ENCODE measurements at regions not wholly inside any gene's neighbourhood (a gene's known extent, or its start where the extent isn't known, plus 50 kb on each side); places are given as distances from the start of the nearest gene placed in this dataset.

DNA sequence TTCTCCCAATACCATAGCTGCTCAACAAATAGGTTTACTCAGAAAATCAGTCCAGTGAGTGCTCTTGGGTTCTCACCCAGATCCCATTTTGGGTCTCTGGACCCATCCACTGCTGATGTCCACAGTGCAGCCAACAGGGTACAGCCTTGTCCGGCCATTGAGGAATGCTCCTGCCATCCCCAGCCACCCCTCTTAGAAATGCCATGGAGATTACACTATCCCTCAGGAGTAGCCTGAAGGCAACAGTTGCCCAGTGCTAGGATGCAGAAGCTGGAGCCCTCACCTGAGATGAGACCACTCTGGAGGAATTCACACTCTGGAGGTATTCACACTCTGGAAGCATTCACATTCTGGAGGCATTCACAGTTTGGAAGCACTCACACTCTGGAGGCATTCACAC, 958.8 kb upstream of the TMEM132C start:
- no peaks in the 10 kb centered on the region for H3K9me2 ChIP-seq (ENCODE audit: low read depth, low read length)
- no peaks in the 10 kb centered on the region for H3F3A ChIP-seq (ENCODE audit: insufficient read depth, low read length)
- H3K27me3 ChIP-seq (ENCODE audit: insufficient read depth, low read length) = no peaks in the 10 kb centered on the region
- H3K79me2 ChIP-seq (ENCODE audit: insufficient read depth, low read length) = no peaks in the 10 kb centered on the region
- H3K36me3 ChIP-seq (ENCODE audit: insufficient read depth, low read length) = no peaks in the 10 kb centered on the region
- no peak overlapping the region for H3K27ac ChIP-seq (ENCODE audit: low read depth, low read length, poor library complexity, severe bottlenecking)
- no peak overlapping the region for H3K4me3 ChIP-seq (ENCODE audit: low read depth, low read length, poor library complexity, severe bottlenecking)
- no peaks in the 10 kb centered on the region for H3K9me3 ChIP-seq (ENCODE audit: low read length)
- H3K4me1 ChIP-seq (ENCODE audit: insufficient read depth, low read length, severe bottlenecking) = no peaks in the 10 kb centered on the region
- H2AFZ ChIP-seq (ENCODE audit: low read length) = no peak overlapping the region
- no peak overlapping the region for H3K4me2 ChIP-seq (ENCODE audit: low read length)
- no peak for TF ChIP-seq EZH2 (IDR thresholded peaks at IDR 0.05; ENCODE audit: borderline replicate concordance, low read length)
- TF ChIP-seq, protein P1, sequence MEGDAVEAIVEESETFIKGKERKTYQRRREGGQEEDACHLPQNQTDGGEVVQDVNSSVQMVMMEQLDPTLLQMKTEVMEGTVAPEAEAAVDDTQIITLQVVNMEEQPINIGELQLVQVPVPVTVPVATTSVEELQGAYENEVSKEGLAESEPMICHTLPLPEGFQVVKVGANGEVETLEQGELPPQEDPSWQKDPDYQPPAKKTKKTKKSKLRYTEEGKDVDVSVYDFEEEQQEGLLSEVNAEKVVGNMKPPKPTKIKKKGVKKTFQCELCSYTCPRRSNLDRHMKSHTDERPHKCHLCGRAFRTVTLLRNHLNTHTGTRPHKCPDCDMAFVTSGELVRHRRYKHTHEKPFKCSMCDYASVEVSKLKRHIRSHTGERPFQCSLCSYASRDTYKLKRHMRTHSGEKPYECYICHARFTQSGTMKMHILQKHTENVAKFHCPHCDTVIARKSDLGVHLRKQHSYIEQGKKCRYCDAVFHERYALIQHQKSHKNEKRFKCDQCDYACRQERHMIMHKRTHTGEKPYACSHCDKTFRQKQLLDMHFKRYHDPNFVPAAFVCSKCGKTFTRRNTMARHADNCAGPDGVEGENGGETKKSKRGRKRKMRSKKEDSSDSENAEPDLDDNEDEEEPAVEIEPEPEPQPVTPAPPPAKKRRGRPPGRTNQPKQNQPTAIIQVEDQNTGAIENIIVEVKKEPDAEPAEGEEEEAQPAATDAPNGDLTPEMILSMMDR (IDR thresholded peaks at IDR 0.05; ENCODE audit: low read length) = no peak
- H3K9ac ChIP-seq (ENCODE audit: low read length) = no peak overlapping the region
- no peaks in the 10 kb centered on the region for H4K20me1 ChIP-seq (ENCODE audit: insufficient read depth, low read length)

DNA sequence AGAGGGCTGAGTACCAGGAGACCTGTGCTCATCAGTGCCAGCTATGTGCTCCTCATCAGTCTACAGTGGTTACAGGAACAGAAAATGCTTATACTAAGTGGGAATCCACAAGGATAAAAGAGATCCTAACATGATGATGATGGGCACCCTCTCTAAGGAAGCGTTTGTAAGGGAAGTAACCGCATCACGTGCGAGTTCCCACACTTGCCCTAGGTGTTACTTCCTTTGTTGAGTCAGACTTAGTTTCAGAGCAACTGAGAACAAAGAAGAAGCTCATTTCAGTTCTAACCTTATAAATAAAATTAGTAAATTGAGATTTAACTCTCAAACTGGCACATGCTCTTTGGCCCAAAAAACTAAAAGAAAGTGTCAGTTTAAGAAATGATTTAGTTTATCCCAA, 956.4 kb upstream of the TMEM132C start:
- Histone ChIP-seq H4K20me1 (ENCODE audit: insufficient read depth, low read length) (no peaks in the 10 kb centered on the region), H3K36me3 (ENCODE audit: insufficient read depth, low read length) (no peaks in the 10 kb centered on the region), H2AFZ (ENCODE audit: low read length) (no peak overlapping the region), H3K9ac (ENCODE audit: low read length) (no peak overlapping the region), H3K9me2 (ENCODE audit: low read depth, low read length) (no peaks in the 10 kb centered on the region), H3K4me1 (ENCODE audit: insufficient read depth, low read length, severe bottlenecking) (no peaks in the 10 kb centered on the region), H3K4me3 (ENCODE audit: low read depth, low read length, poor library complexity, severe bottlenecking) (no peak overlapping the region), H3K9me3 (ENCODE audit: low read length) (no peaks in the 10 kb centered on the region), H3K79me2 (ENCODE audit: insufficient read depth, low read length) (no peaks in the 10 kb centered on the region), H3K27me3 (ENCODE audit: insufficient read depth, low read length) (no peaks in the 10 kb centered on the region), H3K27ac (ENCODE audit: low read depth, low read length, poor library complexity, severe bottlenecking) (no peak overlapping the region), H3K4me2 (ENCODE audit: low read length) (no peak overlapping the region), H3F3A (ENCODE audit: insufficient read depth, low read length) (no peaks in the 10 kb centered on the region)
- TF ChIP-seq EZH2 (IDR thresholded peaks at IDR 0.05; ENCODE audit: borderline replicate concordance, low read length) = no peak
- TF ChIP-seq, protein P1 (IDR thresholded peaks at IDR 0.05; ENCODE audit: low read length) = no peak

DNA sequence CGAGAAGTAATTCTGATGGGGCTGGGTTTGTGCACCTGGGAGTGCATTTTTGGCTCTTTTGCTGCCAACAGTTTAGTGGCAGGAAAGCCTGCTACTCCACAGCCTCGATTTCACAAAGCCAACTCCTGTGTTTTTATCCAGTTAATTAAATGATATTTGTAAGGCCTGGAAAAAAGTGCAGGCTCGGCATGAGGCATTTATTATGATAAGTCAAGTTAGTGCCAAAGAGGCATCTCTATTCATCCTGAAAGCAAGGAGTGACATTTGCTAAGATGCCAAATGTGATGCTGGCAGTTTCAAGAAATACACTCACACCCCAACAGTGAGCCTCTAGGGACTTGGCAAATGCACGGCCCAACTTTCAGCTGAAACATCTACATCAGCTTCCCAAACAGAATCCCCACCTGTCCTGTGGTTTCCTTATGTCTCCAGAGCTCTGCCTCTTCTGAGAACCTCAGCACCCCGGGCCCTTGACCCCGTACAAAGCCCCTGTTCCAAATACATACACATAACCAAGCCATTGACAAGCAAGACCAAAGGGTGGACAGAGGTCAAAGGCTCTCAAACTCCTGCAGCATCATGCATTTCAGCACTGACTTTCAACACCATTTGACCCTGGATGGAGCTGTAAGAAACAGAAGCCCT, 955.1 kb upstream of the TMEM132C start:
- Histone ChIP-seq H3K4me2 (ENCODE audit: low read length) (no peak overlapping the region), H4K20me1 (ENCODE audit: insufficient read depth, low read length) (no peaks in the 10 kb centered on the region), H3K36me3 (ENCODE audit: insufficient read depth, low read length) (no peaks in the 10 kb centered on the region), H3K4me1 (ENCODE audit: insufficient read depth, low read length, severe bottlenecking) (no peaks in the 10 kb centered on the region), H3K4me3 (ENCODE audit: low read depth, low read length, poor library complexity, severe bottlenecking) (no peak overlapping the region), H3K9ac (ENCODE audit: low read length) (no peak overlapping the region), H3K9me2 (ENCODE audit: low read depth, low read length) (no peaks in the 10 kb centered on the region), H3K27ac (ENCODE audit: low read depth, low read length, poor library complexity, severe bottlenecking) (no peak overlapping the region), H3F3A (ENCODE audit: insufficient read depth, low read length) (no peaks in the 10 kb centered on the region), H2AFZ (ENCODE audit: low read length) (no peak overlapping the region), H3K79me2 (ENCODE audit: insufficient read depth, low read length) (no peaks in the 10 kb centered on the region), H3K9me3 (ENCODE audit: low read length) (no peaks in the 10 kb centered on the region), H3K27me3 (ENCODE audit: insufficient read depth, low read length) (no peaks in the 10 kb centered on the region)
- no peak for TF ChIP-seq EZH2 (IDR thresholded peaks at IDR 0.05; ENCODE audit: borderline replicate concordance, low read length)
- TF ChIP-seq, protein P1 (IDR thresholded peaks at IDR 0.05; ENCODE audit: low read length) = no peak
